IMR-90 (cell line): ENCODE measurements at regions not wholly inside any gene's neighbourhood (a gene's known extent, or its start where the extent isn't known, plus 50 kb on each side); places are given as distances from the start of the nearest gene placed in this dataset.

Experiments
- BHLHE40 ChIP-seq: fragments of 150-350 bp; IDR thresholded peaks from 2 replicates; pipeline ENCODE4 v1.6.1; 2016; ENCODE audit warnings: mild to moderate bottlenecking, low read depth, low read length
- CEBPB ChIP-seq: IDR thresholded peaks from 2 replicates; pipeline ENCODE4 v1.6.1; 2012; ENCODE audit warnings: low read depth, low read length, improper control_type of control experiment
- CHD1 ChIP-seq: IDR thresholded peaks from 2 replicates; pipeline ENCODE4 v1.6.1; 2012; ENCODE audit warnings: low read depth, low read length, improper control_type of control experiment
- CTCF ChIP-seq: conservative IDR thresholded peaks from 2 replicates; pipeline ENCODE4 v1.5.1; 2012; ENCODE audit warnings: mild to moderate bottlenecking, low read depth, low read length, improper control_type of control experiment
- FOS ChIP-seq: fragments of 150-350 bp; IDR thresholded peaks from 2 replicates; pipeline ENCODE4 v1.6.1; 2016; ENCODE audit warnings: low read depth, low read length
- MAZ ChIP-seq: IDR thresholded peaks from 2 replicates; pipeline ENCODE4 v1.6.1; 2012; ENCODE audit warnings: low read depth, mild to moderate bottlenecking, low read length, improper control_type of control experiment, moderate library complexity, borderline replicate concordance
- MXI1 ChIP-seq: IDR thresholded peaks from 2 replicates; pipeline ENCODE4 v1.6.1; 2012; ENCODE audit warnings: low read depth, mild to moderate bottlenecking, low read length, moderate library complexity, borderline replicate concordance
- POLR2A ChIP-seq: IDR thresholded peaks from 2 replicates; pipeline ENCODE4 v1.6.1; 2012; ENCODE audit warnings: mild to moderate bottlenecking, low read depth, low read length
- RAD21 ChIP-seq: IDR thresholded peaks from 2 replicates; pipeline ENCODE4 v1.6.1; 2012; ENCODE audit warnings: low read length, improper control_type of control experiment
- RCOR1 ChIP-seq: IDR thresholded peaks from 2 replicates; pipeline ENCODE4 v1.6.1; 2012; ENCODE audit warnings: mild to moderate bottlenecking, low read length, improper control_type of control experiment; ENCODE audit not compliant: insufficient replicate concordance
- RFX5 ChIP-seq: IDR thresholded peaks from 2 replicates; pipeline ENCODE4 v1.8.0; 2012; ENCODE audit warnings: low read depth, mild to moderate bottlenecking, low read length, moderate library complexity
- SMC3 ChIP-seq: fragments of 150-350 bp; IDR thresholded peaks from 2 replicates; pipeline ENCODE4 v1.6.1; 2016; ENCODE audit warnings: low read depth, mild to moderate bottlenecking, antibody characterized with exemption, low read length, moderate library complexity
- USF2 ChIP-seq: fragments of 150-350 bp; IDR thresholded peaks from 2 replicates; pipeline ENCODE4 v1.6.1; 2017; ENCODE audit warnings: mild to moderate bottlenecking, antibody characterized with exemption, low read length, low read depth
- TF ChIP-seq, protein P1 (sequence below): fragments of 150-350 bp; IDR thresholded peaks from 2 replicates; pipeline ENCODE4 v1.6.1; 2016; ENCODE audit warnings: low read depth, mild to moderate bottlenecking, low read length, moderate library complexity, borderline replicate concordance

GRCh38 chr2:160700021-160700814, 206.6 kb upstream of the RBMS1 start:
- TF ChIP-seq CTCF (no peak), MXI1 (no peak), USF2 (no peak), MAZ (no peak), POLR2A (no peak), RCOR1 (no peak), BHLHE40 (no peak), RFX5 (no peak), RAD21 (no peak), CHD1 (no peak), FOS (no peak), SMC3 (no peak), CEBPB (no peak)
- TF ChIP-seq, protein P1, sequence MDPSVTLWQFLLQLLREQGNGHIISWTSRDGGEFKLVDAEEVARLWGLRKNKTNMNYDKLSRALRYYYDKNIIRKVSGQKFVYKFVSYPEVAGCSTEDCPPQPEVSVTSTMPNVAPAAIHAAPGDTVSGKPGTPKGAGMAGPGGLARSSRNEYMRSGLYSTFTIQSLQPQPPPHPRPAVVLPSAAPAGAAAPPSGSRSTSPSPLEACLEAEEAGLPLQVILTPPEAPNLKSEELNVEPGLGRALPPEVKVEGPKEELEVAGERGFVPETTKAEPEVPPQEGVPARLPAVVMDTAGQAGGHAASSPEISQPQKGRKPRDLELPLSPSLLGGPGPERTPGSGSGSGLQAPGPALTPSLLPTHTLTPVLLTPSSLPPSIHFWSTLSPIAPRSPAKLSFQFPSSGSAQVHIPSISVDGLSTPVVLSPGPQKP, result no peak
